HUES6 (cell line): ENCODE measurements at regions not wholly inside any gene's neighbourhood (a gene's known extent, or its start where the extent isn't known, plus 50 kb on each side); places are given as distances from the start of the nearest gene placed in this dataset.

ENCODE experiments used
- H3K27ac ChIP-seq: 2 replicates; pipeline ENCODE4 v1.7.0; 2013; ENCODE audit warnings: low read depth, mild to moderate bottlenecking, low read length, inconsistent platforms
- H3K27me3 ChIP-seq: 2 replicates; pipeline ENCODE4 v1.6.1; 2013; ENCODE audit warnings: low read length; ENCODE audit not compliant: control insufficient read depth, insufficient read depth
- H3K36me3 ChIP-seq: 2 replicates; pipeline ENCODE4 v1.6.1; 2013; ENCODE audit warnings: low read length; ENCODE audit not compliant: control insufficient read depth, insufficient read depth
- H3K4me1 ChIP-seq: 2 replicates; pipeline ENCODE4 v1.6.1; 2013; ENCODE audit warnings: low read length; ENCODE audit not compliant: control insufficient read depth, insufficient read depth
- H3K4me3 ChIP-seq: 2 replicates; pipeline ENCODE4 v1.5.1; 2013; ENCODE audit warnings: low read depth, low read length
- H3K9ac ChIP-seq: one replicate; pipeline ENCODE4 v1.6.1; 2013; ENCODE audit warnings: mild to moderate bottlenecking, low read length
- H3K9me3 ChIP-seq: 2 replicates; pipeline ENCODE4 v1.6.1; 2013; ENCODE audit warnings: low read depth, low read length; ENCODE audit not compliant: control insufficient read depth, insufficient read depth

DNA sequence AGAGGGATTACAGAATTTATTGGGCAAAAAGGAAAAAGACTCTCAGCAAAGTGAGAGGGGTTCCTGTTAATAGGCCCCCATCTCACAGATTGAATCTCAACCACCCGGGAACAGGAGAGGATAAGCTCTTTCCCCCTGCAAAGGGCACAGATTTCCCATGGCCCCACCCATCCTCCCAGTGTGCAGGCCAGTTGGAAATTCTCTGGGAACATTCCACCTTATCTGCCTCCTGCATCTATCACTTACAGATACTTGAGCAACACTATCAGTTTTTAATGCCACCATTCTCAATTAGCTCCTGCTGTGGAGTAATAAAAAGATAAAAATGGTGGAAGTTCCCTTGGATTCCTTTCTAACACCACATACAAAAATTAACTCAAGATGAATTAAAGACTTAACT, 350.0 kb upstream of the BCHE start:
- Histone ChIP-seq H3K27me3 (no peaks in the 10 kb centered on the region), H3K36me3 (no peaks in the 10 kb centered on the region), H3K4me1 (peaks cover 5% of the 10 kb centered on the region)

DNA sequence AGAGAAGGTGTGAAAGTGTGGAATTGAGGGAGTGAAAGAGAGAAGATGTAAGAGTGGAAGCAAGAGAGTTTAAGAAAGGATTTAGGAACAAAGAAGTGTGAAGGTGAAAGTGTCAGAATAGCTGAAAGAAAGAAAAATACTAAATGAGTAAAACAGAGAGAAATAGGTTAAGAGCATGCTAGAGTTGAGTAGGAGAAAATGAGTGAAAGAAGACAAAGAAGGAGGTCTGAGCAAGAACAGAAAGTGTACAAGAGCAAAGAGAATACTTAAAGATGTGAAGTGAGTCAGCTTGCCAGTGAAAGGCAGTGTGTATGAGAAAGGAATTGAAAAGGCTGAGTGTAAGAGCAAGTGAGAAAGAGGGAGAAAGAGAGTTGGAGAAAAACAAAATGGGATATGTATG, 348.8 kb upstream of the BCHE start:
- no peaks in the 10 kb centered on the region for H3K9me3 ChIP-seq
- H3K9ac ChIP-seq = no peak overlapping the region
- H3K27me3 ChIP-seq = no peaks in the 10 kb centered on the region
- H3K36me3 ChIP-seq = no peaks in the 10 kb centered on the region
- no peak overlapping the region for H3K27ac ChIP-seq
- no peak overlapping the region for H3K4me3 ChIP-seq
- H3K4me1 ChIP-seq = peaks cover 5% of the 10 kb centered on the region

More for the DNA sequence above, 350.0 kb upstream of the BCHE start:
- Histone ChIP-seq H3K27ac (no peak overlapping the region), H3K9me3 (no peaks in the 10 kb centered on the region), H3K9ac (no peak overlapping the region), H3K4me3 (no peak overlapping the region)

DNA sequence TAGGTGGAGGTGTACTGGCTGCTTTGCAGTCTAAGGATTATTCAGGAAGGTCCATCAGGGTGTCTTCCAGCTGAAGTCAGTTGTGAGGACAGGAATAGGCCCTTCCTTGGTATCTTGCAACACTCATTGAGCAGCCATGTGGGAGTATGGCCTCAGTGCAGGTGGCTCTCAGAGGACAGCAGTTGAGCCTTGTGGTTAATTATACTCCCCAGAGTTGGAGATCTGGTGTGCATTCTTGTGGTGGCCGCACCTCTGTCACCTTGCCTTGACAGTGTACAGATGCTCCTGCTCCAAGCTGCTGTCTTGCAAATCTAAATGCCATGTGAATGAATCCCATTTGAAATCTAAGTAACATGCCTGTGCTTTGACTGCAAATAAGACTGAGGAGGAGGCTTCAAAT, 339.9 kb upstream of the BCHE start:
- H3K27ac ChIP-seq = no peak overlapping the region
- H3K9ac ChIP-seq = no peak overlapping the region
- H3K36me3 ChIP-seq = no peaks in the 10 kb centered on the region
- H3K9me3 ChIP-seq = no peaks in the 10 kb centered on the region
- H3K4me3 ChIP-seq = no peak overlapping the region
- no peaks in the 10 kb centered on the region for H3K4me1 ChIP-seq
- H3K27me3 ChIP-seq = no peaks in the 10 kb centered on the region

DNA sequence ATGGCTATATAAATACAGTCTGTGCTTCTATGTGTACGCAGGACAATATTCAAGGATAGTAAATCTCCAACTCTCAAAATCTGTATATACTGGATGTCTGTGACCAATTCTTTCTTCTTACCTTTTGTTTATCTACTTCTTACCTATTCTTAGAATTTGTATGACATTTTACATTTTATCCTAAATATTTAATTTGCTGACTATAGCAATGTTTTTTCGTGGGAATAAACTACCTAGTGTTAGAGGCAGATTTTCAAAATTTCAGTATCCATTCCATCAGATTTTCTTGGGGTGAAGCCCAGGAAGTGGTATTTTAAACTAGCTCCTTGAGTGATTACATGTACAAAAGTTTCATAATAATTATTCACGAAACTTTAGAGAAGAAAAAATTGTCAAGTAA, 334.5 kb upstream of the BCHE start:
- no peaks in the 10 kb centered on the region for H3K9me3 ChIP-seq
- H3K36me3 ChIP-seq = no peaks in the 10 kb centered on the region
- H3K9ac ChIP-seq = no peak overlapping the region

DNA sequence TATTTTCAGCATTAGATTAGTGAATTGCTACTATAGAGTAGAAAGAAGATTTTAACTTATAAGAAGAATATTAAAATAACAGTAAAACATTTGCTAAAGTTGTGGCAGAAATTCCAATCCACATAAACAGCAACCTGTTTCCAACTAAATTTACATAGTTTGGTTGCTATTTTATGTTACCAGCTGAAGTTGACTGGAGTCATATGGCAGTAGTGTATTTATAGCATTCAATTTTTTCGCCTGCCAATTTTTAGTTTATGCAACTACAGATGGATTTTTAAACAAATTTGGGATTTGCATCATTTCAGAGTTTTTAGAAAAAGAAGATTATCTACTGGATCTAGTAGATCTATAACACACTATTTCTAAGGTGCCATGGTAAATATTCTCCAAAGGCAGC, 332.5 kb upstream of the BCHE start:
- no peaks in the 10 kb centered on the region for H3K27me3 ChIP-seq
- no peak overlapping the region for H3K9ac ChIP-seq
- H3K36me3 ChIP-seq = no peaks in the 10 kb centered on the region
- no peaks in the 10 kb centered on the region for H3K4me1 ChIP-seq
- no peak overlapping the region for H3K27ac ChIP-seq
- H3K9me3 ChIP-seq = no peaks in the 10 kb centered on the region
- H3K4me3 ChIP-seq = no peak overlapping the region

More for the DNA sequence above, 334.5 kb upstream of the BCHE start:
- Histone ChIP-seq H3K4me1 (no peaks in the 10 kb centered on the region), H3K27ac (no peak overlapping the region), H3K27me3 (no peaks in the 10 kb centered on the region), H3K4me3 (no peak overlapping the region)

DNA sequence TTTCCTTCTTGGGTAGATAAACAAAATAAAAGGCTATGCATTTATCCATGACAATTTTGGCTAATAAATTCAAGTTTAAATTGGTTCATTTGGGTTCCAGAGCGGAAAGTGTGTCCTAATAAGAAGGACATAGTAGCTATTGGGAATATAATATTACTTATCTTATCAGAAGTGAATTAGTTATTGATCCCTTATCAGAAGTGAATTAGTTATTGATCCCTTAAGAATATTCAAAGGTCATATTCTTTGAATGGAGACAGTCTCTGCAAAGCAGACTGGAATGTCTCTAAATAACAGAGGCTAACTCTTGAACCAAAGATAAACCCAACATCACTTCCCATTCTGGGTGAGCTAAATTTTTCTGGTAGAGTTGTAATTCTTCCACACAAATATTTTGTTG, 290.7 kb upstream of the BCHE start:
- no peaks in the 10 kb centered on the region for H3K27me3 ChIP-seq
- H3K4me1 ChIP-seq = no peaks in the 10 kb centered on the region
- H3K36me3 ChIP-seq = no peaks in the 10 kb centered on the region
- no peak overlapping the region for H3K4me3 ChIP-seq
- H3K9me3 ChIP-seq = no peaks in the 10 kb centered on the region
- no peak overlapping the region for H3K9ac ChIP-seq
- no peak overlapping the region for H3K27ac ChIP-seq

DNA sequence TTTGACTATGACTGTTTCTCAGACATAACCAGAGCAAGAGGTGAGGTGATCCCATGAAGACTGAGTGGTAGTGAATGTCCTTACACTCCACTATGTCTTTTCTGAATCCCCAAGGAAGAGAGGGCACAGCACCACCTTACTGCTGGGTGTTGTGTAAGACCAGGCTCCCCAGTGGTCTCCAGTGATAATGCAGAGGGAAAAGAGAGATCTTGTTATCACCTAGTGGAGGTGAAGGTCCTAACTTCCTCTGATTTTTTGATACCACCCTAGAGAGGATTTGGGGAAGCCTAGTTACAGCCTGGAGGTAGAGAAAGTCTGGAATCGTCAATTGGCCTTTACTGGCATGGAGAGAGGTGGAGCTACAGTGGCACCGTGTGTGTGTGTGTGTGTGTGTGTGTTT, 288.0 kb upstream of the BCHE start:
- Histone ChIP-seq H3K27me3 (no peaks in the 10 kb centered on the region), H3K4me3 (no peak overlapping the region), H3K27ac (no peak overlapping the region), H3K4me1 (no peaks in the 10 kb centered on the region), H3K9me3 (no peaks in the 10 kb centered on the region), H3K36me3 (no peaks in the 10 kb centered on the region), H3K9ac (no peak overlapping the region)

DNA sequence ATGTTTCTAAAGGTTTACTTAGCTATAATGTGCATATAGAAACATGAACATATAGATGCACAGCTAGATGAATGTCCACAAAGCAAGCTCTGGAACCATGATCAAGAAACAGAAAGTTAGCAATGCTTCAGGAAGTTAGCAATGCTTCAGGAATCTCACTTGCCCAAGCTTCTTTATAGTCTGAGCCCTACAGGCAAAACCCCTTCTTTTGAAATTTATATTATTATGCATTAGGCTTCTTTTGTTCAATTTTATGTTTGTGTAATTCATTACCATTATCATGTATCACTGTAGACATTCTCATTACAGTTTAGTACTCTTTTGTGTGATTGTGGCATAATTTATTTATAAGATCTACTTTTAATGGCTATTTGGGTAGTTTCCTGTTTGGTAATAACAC, 286.4 kb upstream of the BCHE start:
- Histone ChIP-seq H3K9ac (no peak overlapping the region), H3K4me1 (no peaks in the 10 kb centered on the region), H3K27me3 (no peaks in the 10 kb centered on the region), H3K9me3 (no peaks in the 10 kb centered on the region; the same call in 1 of the 2 replicates), H3K4me3 (no peak overlapping the region), H3K36me3 (no peaks in the 10 kb centered on the region), H3K27ac (peak overlapping the region; percentile 2; the same call in 1 of the 2 replicates)

DNA sequence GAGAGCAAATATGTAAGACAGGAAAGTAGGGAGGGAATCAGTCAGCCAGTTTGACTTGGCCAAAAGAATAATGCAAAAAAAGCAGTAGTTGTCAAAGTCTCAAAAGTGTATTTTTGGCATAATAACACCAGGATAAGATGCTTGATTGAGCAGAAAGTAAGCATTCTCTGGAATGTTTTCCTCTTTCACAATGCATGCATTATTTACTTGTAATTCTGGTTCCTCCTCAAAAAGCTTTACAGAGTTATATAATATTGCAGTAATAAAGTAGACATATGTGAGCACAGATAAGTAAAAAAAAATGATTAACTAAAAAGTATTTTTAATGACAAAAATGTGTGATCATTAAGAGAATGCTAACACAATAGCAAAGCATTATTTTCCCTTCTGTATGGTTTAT, 285.9 kb upstream of the BCHE start:
- Histone ChIP-seq H3K27ac (no peak overlapping the region), H3K4me1 (no peaks in the 10 kb centered on the region), H3K27me3 (no peaks in the 10 kb centered on the region), H3K9me3 (peaks cover 3% of the 10 kb centered on the region), H3K4me3 (no peak overlapping the region), H3K9ac (no peak overlapping the region), H3K36me3 (no peaks in the 10 kb centered on the region)

DNA sequence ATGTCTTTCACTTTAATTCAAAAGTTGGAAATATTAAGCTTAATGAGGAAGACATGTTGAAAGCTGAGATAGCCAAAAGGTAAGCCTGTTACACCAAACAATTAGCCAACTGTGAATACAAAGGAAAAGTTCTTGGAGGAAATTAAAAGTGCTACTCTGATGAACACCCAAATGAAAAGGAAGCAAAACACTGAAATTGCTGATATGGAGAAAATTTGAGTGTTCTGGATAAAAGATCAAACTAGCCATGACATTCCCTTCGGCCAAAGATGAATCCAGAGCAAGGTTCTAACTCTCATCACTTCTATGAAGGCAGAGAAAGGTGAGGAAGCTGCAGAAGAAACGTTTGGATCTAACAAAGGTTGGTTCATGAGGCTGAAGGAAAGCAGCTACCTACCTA, 280.8 kb upstream of the BCHE start:
- Histone ChIP-seq H3K36me3 (no peaks in the 10 kb centered on the region), H3K4me3 (no peak overlapping the region), H3K27me3 (no peaks in the 10 kb centered on the region), H3K4me1 (no peaks in the 10 kb centered on the region), H3K27ac (no peak overlapping the region), H3K9ac (no peak overlapping the region), H3K9me3 (peaks cover 4% of the 10 kb centered on the region)

DNA sequence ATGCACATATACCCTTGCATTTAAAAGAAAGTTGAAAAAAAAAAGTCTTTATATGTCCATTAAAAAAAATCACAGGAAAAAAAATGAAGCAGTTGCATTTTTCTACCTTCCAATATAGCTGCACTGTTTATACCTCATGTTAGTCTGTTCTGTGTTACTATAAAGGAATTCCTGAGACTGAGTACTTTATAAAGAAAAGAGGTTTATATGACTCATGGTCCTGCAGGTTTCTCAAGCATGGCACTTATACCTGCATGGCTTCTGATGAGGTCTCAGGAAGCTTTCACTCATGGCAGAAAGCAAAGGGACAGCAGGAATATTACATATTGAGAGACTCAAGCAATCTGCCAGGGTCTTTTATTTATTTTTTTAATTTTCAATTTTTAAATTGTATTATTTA, 277.2 kb upstream of the BCHE start:
- Histone ChIP-seq H3K4me1 (no peaks in the 10 kb centered on the region), H3K9me3 (peaks cover 4% of the 10 kb centered on the region), H3K9ac (no peak overlapping the region), H3K4me3 (no peak overlapping the region), H3K27ac (no peak overlapping the region), H3K36me3 (no peaks in the 10 kb centered on the region), H3K27me3 (no peaks in the 10 kb centered on the region)

DNA sequence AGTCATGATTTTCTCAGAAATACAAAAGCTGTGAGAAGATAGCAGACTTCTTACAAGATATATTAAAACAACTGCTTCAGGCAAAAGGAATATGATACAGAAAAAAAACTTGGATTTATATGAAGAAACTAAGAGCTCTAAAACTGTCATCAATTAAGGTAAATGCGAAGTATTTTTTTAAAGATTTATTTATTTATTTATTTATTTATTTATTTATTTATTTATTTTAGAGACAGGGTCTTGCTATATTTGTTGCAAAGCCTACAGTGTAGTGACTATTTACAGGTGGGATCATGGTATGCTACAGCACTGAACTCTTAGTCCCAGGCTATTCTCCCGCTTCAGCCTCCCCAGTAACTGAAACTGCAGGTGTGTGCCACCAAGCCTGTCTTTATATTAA, 274.3 kb upstream of the BCHE start:
- Histone ChIP-seq H3K9me3 (no peaks in the 10 kb centered on the region), H3K9ac (no peak overlapping the region), H3K27me3 (no peaks in the 10 kb centered on the region), H3K36me3 (no peaks in the 10 kb centered on the region), H3K4me3 (no peak overlapping the region), H3K4me1 (no peaks in the 10 kb centered on the region), H3K27ac (no peak overlapping the region)
